Mesenchymal stem cell (in vitro differentiated cells and primary cell): ENCODE measurements at regions not wholly inside any gene's neighbourhood (a gene's known extent, or its start where the extent isn't known, plus 50 kb on each side); places are given as distances from the start of the nearest gene placed in this dataset.

ENCODE experiments used
- DNase-seq: peaks from one replicate; pipeline ENCODE4 v3.0.0-alpha.2; 2013
- H2AFZ ChIP-seq: one replicate; pipeline ENCODE4 v1.6.1; 2013; ENCODE audit warnings: low read depth, mild to moderate bottlenecking, control low read depth, inconsistent platforms, low read length, moderate library complexity
- H2AK5ac ChIP-seq: 2 replicates; pipeline ENCODE4 v1.6.1; 2013; ENCODE audit warnings: low read length, moderate library complexity, mild to moderate bottlenecking, inconsistent platforms; ENCODE audit not compliant: severe bottlenecking
- H2BK120ac ChIP-seq: one replicate; pipeline ENCODE4 v1.6.1; 2013; ENCODE audit warnings: low read depth, mild to moderate bottlenecking, inconsistent platforms, low read length, moderate library complexity
- H2BK12ac ChIP-seq, 2 experiments: one replicate each; pipeline ENCODE4 v1.6.1; 2013; ENCODE audit warnings: inconsistent platforms in 2 of 2, low read length in 2 of 2, mild to moderate bottlenecking in 2 of 2, moderate library complexity in 2 of 2, control low read depth in 1 of 2
- H2BK15ac ChIP-seq: one replicate; pipeline ENCODE4 v1.6.1; 2013; ENCODE audit warnings: mild to moderate bottlenecking, low read depth, inconsistent platforms; ENCODE audit not compliant: poor library complexity, severe bottlenecking
- H2BK5ac ChIP-seq: 2 replicates; pipeline ENCODE4 v1.6.1; 2013; ENCODE audit warnings: low read depth, mild to moderate bottlenecking, low read length, control low read depth, inconsistent platforms; ENCODE audit not compliant: poor library complexity, severe bottlenecking
- H3K14ac ChIP-seq, 2 experiments: one replicate each; pipeline ENCODE4 v1.6.1; 2013; ENCODE audit warnings: inconsistent platforms in 2 of 2, low read length in 2 of 2, control low read depth in 1 of 2, mild to moderate bottlenecking in 1 of 2, moderate library complexity in 1 of 2
- H3K18ac ChIP-seq, 2 experiments: one replicate each; pipeline ENCODE4 v1.6.1; 2013; ENCODE audit warnings: inconsistent platforms in 2 of 2, low read length in 2 of 2, control low read depth in 1 of 2, low read depth in 1 of 2, mild to moderate bottlenecking in 1 of 2
- H3K23ac ChIP-seq, 2 experiments: one replicate each; pipeline ENCODE4 v1.6.1; 2013; ENCODE audit warnings: inconsistent platforms in 2 of 2, low read length in 2 of 2, mild to moderate bottlenecking in 2 of 2, moderate library complexity in 2 of 2, control low read depth in 1 of 2
- H3K27ac ChIP-seq: 2 replicates; pipeline ENCODE4 v1.5.1; 2013; ENCODE audit warnings: mild to moderate bottlenecking, moderate library complexity, low read length, control low read depth, inconsistent platforms; ENCODE audit not compliant: poor library complexity, severe bottlenecking
- H3K27me3 ChIP-seq, 2 experiments: 2 replicates each; pipeline versions ENCODE4 v1.6.1 to v1.7.0; 2013; ENCODE audit warnings: low read length in 2 of 2, mild to moderate bottlenecking in 2 of 2, moderate library complexity in 2 of 2, control low read depth in 1 of 2, inconsistent platforms in 1 of 2; ENCODE audit not compliant: control insufficient read depth in 1 of 2, insufficient read depth in 1 of 2
- H3K36me3 ChIP-seq, 2 experiments: 2 replicates each; pipeline versions ENCODE4 v1.6.1 to v1.7.0; 2013; ENCODE audit warnings: low read length in 2 of 2, control low read depth in 1 of 2, inconsistent platforms in 1 of 2, low read depth in 1 of 2, mild to moderate bottlenecking in 1 of 2; ENCODE audit not compliant: insufficient read depth in 2 of 2, control insufficient read depth in 1 of 2
- H3K4ac ChIP-seq, 2 experiments: one replicate each; pipeline ENCODE4 v1.6.1; 2013; ENCODE audit warnings: inconsistent platforms in 2 of 2, low read length in 2 of 2, mild to moderate bottlenecking in 2 of 2, moderate library complexity in 2 of 2, control low read depth in 1 of 2, low read depth in 1 of 2
- H3K4me1 ChIP-seq: 2 replicates; pipeline ENCODE4 v1.6.1; 2013; ENCODE audit warnings: low read depth, low read length, control low read depth; ENCODE audit not compliant: control insufficient read depth, insufficient read depth
- H3K4me2 ChIP-seq: 2 replicates; pipeline ENCODE4 v1.6.1; 2013; ENCODE audit warnings: low read length, mild to moderate bottlenecking, inconsistent platforms; ENCODE audit not compliant: poor library complexity, severe bottlenecking
- H3K4me3 ChIP-seq, 2 experiments: 2 replicates each; pipeline versions ENCODE4 v1.5.1 to v1.7.0; 2013; ENCODE audit warnings: low read length in 2 of 2, mild to moderate bottlenecking in 2 of 2, control low read depth in 1 of 2, low read depth in 1 of 2; ENCODE audit not compliant: insufficient read depth in 1 of 2
- H3K79me1 ChIP-seq: replicated peaks from 2 replicates; pipeline ENCODE4 v1.6.1; 2013; ENCODE audit warnings: mild to moderate bottlenecking, control low read depth, low read length, inconsistent platforms; ENCODE audit not compliant: poor library complexity, severe bottlenecking
- H3K9ac ChIP-seq: 2 replicates; pipeline ENCODE4 v1.7.0; 2013; ENCODE audit warnings: mild to moderate bottlenecking, low read length, moderate library complexity
- H3K9me3 ChIP-seq: 2 replicates; pipeline ENCODE4 v1.7.0; 2013; ENCODE audit warnings: mild to moderate bottlenecking, low read length; ENCODE audit not compliant: control insufficient read depth
- H4K8ac ChIP-seq: one replicate; pipeline ENCODE4 v1.6.1; 2013; ENCODE audit warnings: inconsistent platforms, mild to moderate bottlenecking, low read length, moderate library complexity
- H4K91ac ChIP-seq: one replicate; pipeline ENCODE4 v1.6.1; 2013; ENCODE audit warnings: mild to moderate bottlenecking, low read length, inconsistent platforms
- WGBS: methylation state at CpG from one replicate; pipeline ENCODE4 v1.1.7; 2013; ENCODE audit warnings: mixed read lengths; 5-methylcytosine and 5-hydroxymethylcytosine counted together

GRCh38 chr5:104372376-104372775, 809.8 kb upstream of the NUDT12 start:
- no peak overlapping the region for H4K8ac ChIP-seq

GRCh38 chr5:104370523-104370922, 807.9 kb upstream of the NUDT12 start:
- no peak overlapping the region for H3K27ac ChIP-seq
- no peaks in the 10 kb centered on the region for H3K79me1 ChIP-seq
- H3K4me3 ChIP-seq: no peak overlapping the region
- peak; percentile 19 for DNase-seq
- no peak overlapping the region for H3K4ac ChIP-seq
- H3K27me3 ChIP-seq: no peaks in the 10 kb centered on the region
- no peaks in the 10 kb centered on the region for H3K9me3 ChIP-seq
- no peak overlapping the region for H3K18ac ChIP-seq
- no peak overlapping the region for H2BK12ac ChIP-seq
- no peak overlapping the region for H2BK120ac ChIP-seq
- peaks cover 3% of the 10 kb centered on the region for H3K4me1 ChIP-seq
- H2BK5ac ChIP-seq: no peak overlapping the region
- H3K23ac ChIP-seq: no peak overlapping the region
- 58% methylated on average over 1 of the region's 1 CpG for WGBS
- H3K14ac ChIP-seq: no peak overlapping the region
- H2AFZ ChIP-seq: no peak overlapping the region
- H3K4me2 ChIP-seq: no peak overlapping the region
- H4K8ac ChIP-seq: no peak overlapping the region
- no peak overlapping the region for H2BK15ac ChIP-seq
- H4K91ac ChIP-seq: no peak overlapping the region
- H3K9ac ChIP-seq: no peak overlapping the region
- H3K36me3 ChIP-seq: no peaks in the 10 kb centered on the region
- no peak overlapping the region for H2AK5ac ChIP-seq

More at GRCh38 chr5:104372376-104372775, 809.8 kb upstream of the NUDT12 start:
- Histone ChIP-seq H2BK120ac (no peak overlapping the region), H3K4me3 (no peak overlapping the region), H3K27ac (no peak overlapping the region), H4K91ac (no peak overlapping the region), H2BK12ac (no peak overlapping the region), H2BK15ac (no peak overlapping the region), H3K23ac (no peak overlapping the region), H3K9me3 (no peaks in the 10 kb centered on the region), H3K4me2 (no peak overlapping the region), H2BK5ac (no peak overlapping the region), H2AK5ac (no peak overlapping the region), H3K4me1 (peaks cover 3% of the 10 kb centered on the region), H3K14ac (no peak overlapping the region), H3K18ac (peak overlapping the region; percentile 37 to 54), H3K36me3 (no peaks in the 10 kb centered on the region), H3K27me3 (no peaks in the 10 kb centered on the region), H3K9ac (no peak overlapping the region), H3K4ac (no peak overlapping the region), H2AFZ (no peak overlapping the region), H3K79me1 (no peaks in the 10 kb centered on the region)
- WGBS: 87% methylated on average over 10 of the region's 10 CpGs
- no peak for DNase-seq

DNA sequence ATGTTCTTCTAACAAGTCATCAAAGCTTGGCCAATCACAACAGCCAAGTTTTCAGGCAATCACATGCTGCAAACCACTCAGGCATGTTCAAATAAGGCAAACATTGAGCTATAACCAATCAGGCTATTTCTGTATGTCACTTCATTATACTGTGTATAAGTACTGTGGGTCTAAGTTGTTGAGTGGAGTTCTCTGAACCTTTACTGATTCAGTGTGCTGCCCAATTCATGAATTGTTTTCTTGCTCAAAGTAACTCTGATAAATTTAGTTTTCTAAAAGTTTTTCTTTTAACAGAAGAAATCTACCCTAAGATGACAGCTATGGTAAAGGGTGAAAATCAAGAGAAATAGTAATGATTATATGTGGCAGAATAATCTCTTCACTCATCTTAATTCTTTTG, 805.4 kb upstream of the NUDT12 start:
- H2BK120ac ChIP-seq: no peak overlapping the region
- H3K36me3 ChIP-seq: no peaks in the 10 kb centered on the region

DNA sequence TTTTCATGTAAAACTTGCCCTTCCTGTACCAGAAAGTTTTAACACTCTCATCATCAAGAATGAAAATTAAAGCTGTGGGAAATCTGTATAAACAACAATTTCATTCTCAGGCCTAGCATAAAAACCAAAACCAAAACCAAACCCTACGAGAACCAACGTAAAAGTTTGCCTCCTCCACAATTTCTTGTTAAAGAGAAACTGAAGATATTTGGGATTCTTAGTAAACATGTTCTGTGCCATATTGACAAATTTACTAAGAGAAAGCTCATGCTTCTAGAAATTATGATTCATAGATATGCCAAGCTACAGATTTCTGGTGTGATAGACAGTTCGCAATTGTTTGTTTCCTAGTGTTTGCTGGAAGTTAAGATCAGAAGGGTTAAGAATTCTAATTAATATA, 801.0 kb upstream of the NUDT12 start:
- H2BK15ac ChIP-seq: no peak overlapping the region
- H3K18ac ChIP-seq: no peak overlapping the region
- H2BK5ac ChIP-seq: no peak overlapping the region
- no peaks in the 10 kb centered on the region for H3K36me3 ChIP-seq
- no peak overlapping the region for H3K4ac ChIP-seq
- peak overlapping the region in 1 of 2 experiments; percentile 11 for H3K4me3 ChIP-seq
- H2BK12ac ChIP-seq: no peak overlapping the region
- no peaks in the 10 kb centered on the region for H3K4me1 ChIP-seq
- H4K8ac ChIP-seq: no peak overlapping the region
- no peaks in the 10 kb centered on the region for H3K9me3 ChIP-seq
- H3K9ac ChIP-seq: peak overlapping the region; percentile 68
- no peak overlapping the region for H4K91ac ChIP-seq
- no peak overlapping the region for H3K4me2 ChIP-seq
- no CpG with 5 or more reads among the region's 3 CpGs for WGBS
- H2AK5ac ChIP-seq: no peak overlapping the region
- H2AFZ ChIP-seq: no peak overlapping the region
- H3K14ac ChIP-seq: no peak overlapping the region
- DNase-seq: no peak
- H3K23ac ChIP-seq: no peak overlapping the region
- H3K27me3 ChIP-seq: no peaks in the 10 kb centered on the region
- no peaks in the 10 kb centered on the region for H3K79me1 ChIP-seq
- H3K27ac ChIP-seq: no peak overlapping the region
- H2BK120ac ChIP-seq: no peak overlapping the region

More for the DNA sequence above, 805.4 kb upstream of the NUDT12 start:
- H3K4me2 ChIP-seq: no peak overlapping the region
- H3K23ac ChIP-seq: no peak overlapping the region
- no peak overlapping the region for H3K9ac ChIP-seq
- H2AK5ac ChIP-seq: no peak overlapping the region
- no peak for DNase-seq
- no peaks in the 10 kb centered on the region for H3K27me3 ChIP-seq
- no peak overlapping the region for H3K4ac ChIP-seq
- H3K4me1 ChIP-seq: peaks cover 3% of the 10 kb centered on the region
- no peak overlapping the region for H3K18ac ChIP-seq
- H2BK15ac ChIP-seq: no peak overlapping the region
- no peak overlapping the region for H3K4me3 ChIP-seq
- H4K91ac ChIP-seq: no peak overlapping the region
- no peak overlapping the region for H2BK5ac ChIP-seq
- no peak overlapping the region for H3K27ac ChIP-seq
- no peaks in the 10 kb centered on the region for H3K9me3 ChIP-seq
- no peak overlapping the region for H2AFZ ChIP-seq
- H4K8ac ChIP-seq: no peak overlapping the region
- no peak overlapping the region for H2BK12ac ChIP-seq
- no peaks in the 10 kb centered on the region for H3K79me1 ChIP-seq
- no peak overlapping the region for H3K14ac ChIP-seq
